Mesendoderm (in vitro differentiated cells): ENCODE measurements at regions not wholly inside any gene's neighbourhood (a gene's known extent, or its start where the extent isn't known, plus 50 kb on each side); places are given as distances from the start of the nearest gene placed in this dataset.

Experiments
- DNase-seq: peaks from one replicate; pipeline ENCODE4 v3.0.0; 2013
- H2AK5ac ChIP-seq: 2 replicates; pipeline ENCODE4 v1.6.1; 2013; ENCODE audit warnings: low read length, inconsistent platforms
- H2BK120ac ChIP-seq: 2 replicates; pipeline ENCODE4 v1.6.1; 2013; ENCODE audit warnings: low read depth, mild to moderate bottlenecking, low read length, moderate library complexity, mixed read lengths
- H2BK15ac ChIP-seq: replicated peaks from 2 replicates; pipeline ENCODE4 v1.6.1; 2013; ENCODE audit warnings: low read depth, mild to moderate bottlenecking, moderate library complexity
- H2BK5ac ChIP-seq: 2 replicates; pipeline ENCODE4 v1.6.1; 2013; ENCODE audit warnings: low read length, inconsistent platforms
- H3K18ac ChIP-seq: 2 replicates; pipeline ENCODE4 v1.6.1; 2013; ENCODE audit warnings: mild to moderate bottlenecking, low read length, mixed read lengths
- H3K23ac ChIP-seq: one replicate; pipeline ENCODE4 v1.6.1; 2013; ENCODE audit warnings: low read length
- H3K27ac ChIP-seq: 2 replicates; pipeline ENCODE4 v1.5.1; 2013; ENCODE audit warnings: low read depth, mild to moderate bottlenecking, inconsistent platforms, low read length, moderate library complexity
- H3K27me3 ChIP-seq: 2 replicates; pipeline ENCODE4 v1.6.1; 2013; ENCODE audit warnings: low read length, control low read depth, mild to moderate bottlenecking, inconsistent platforms; ENCODE audit not compliant: insufficient read depth, poor library complexity
- H3K36me3 ChIP-seq: 2 replicates; pipeline ENCODE4 v1.6.1; 2013; ENCODE audit warnings: low read length, inconsistent platforms; ENCODE audit not compliant: control insufficient read depth, insufficient read depth
- H3K4ac ChIP-seq: one replicate; pipeline ENCODE4 v1.6.1; 2013; ENCODE audit warnings: low read depth, mild to moderate bottlenecking, low read length, moderate library complexity
- H3K4me1 ChIP-seq: 2 replicates; pipeline ENCODE4 v1.6.1; 2013; ENCODE audit warnings: low read depth, low read length, inconsistent platforms; ENCODE audit not compliant: control insufficient read depth
- H3K4me2 ChIP-seq: 2 replicates; pipeline ENCODE4 v1.6.1; 2013; ENCODE audit warnings: low read length
- H3K4me3 ChIP-seq: 2 replicates; pipeline ENCODE4 v1.5.1; 2013; ENCODE audit warnings: mild to moderate bottlenecking, low read length
- H3K56ac ChIP-seq: one replicate; pipeline ENCODE4 v1.6.1; 2013; ENCODE audit warnings: low read length
- H3K79me1 ChIP-seq: 2 replicates; pipeline ENCODE4 v1.6.1; 2013; ENCODE audit warnings: low read length, inconsistent platforms
- H3K79me2 ChIP-seq: 2 replicates; pipeline ENCODE4 v1.6.1; 2013; ENCODE audit warnings: mild to moderate bottlenecking, low read length; ENCODE audit not compliant: control insufficient read depth, insufficient read depth
- H3K9ac ChIP-seq: 2 replicates; pipeline ENCODE4 v1.6.1; 2013; ENCODE audit warnings: low read length, inconsistent platforms
- H4K5ac ChIP-seq: one replicate; pipeline ENCODE4 v1.6.1; 2013; ENCODE audit warnings: low read length
- H4K8ac ChIP-seq: one replicate; pipeline ENCODE4 v1.6.1; 2013; ENCODE audit warnings: low read depth, mild to moderate bottlenecking, control low read depth, low read length, moderate library complexity
- WGBS: extraction: QIAGEN DNeasy Blood & Tissue Kit; methylation state at CpG from one replicate; pipeline ENCODE4 v1.1.7; 2013; ENCODE audit warnings: low lambda C conversion rate, missing lambda C conversion rate; ENCODE audit not compliant: insufficient coverage; ENCODE audit errors: extremely low coverage; 5-methylcytosine and 5-hydroxymethylcytosine counted together

GRCh38 chr2:122156176-122156890 is 400.9 kb downstream of the TSN start:
- no peak overlapping the region for H2BK15ac ChIP-seq
- no peaks in the 10 kb centered on the region for H3K4me1 ChIP-seq
- no peaks in the 10 kb centered on the region for H3K27me3 ChIP-seq
- no peak overlapping the region for H3K9ac ChIP-seq
- H3K79me1 ChIP-seq = no peaks in the 10 kb centered on the region
- H3K27ac ChIP-seq = no peak overlapping the region
- no peak for DNase-seq
- H2BK5ac ChIP-seq = no peak overlapping the region
- H3K23ac ChIP-seq = no peak overlapping the region
- H4K5ac ChIP-seq = no peak overlapping the region
- no peak overlapping the region for H2BK120ac ChIP-seq
- no peak overlapping the region for H4K8ac ChIP-seq
- H3K4me3 ChIP-seq = no peak overlapping the region
- no peak overlapping the region for H2AK5ac ChIP-seq
- WGBS = no CpG with 5 or more reads among the region's 6 CpGs
- no peaks in the 10 kb centered on the region for H3K36me3 ChIP-seq
- no peak overlapping the region for H3K56ac ChIP-seq
- no peaks in the 10 kb centered on the region for H3K79me2 ChIP-seq
- no peak overlapping the region for H3K4me2 ChIP-seq
- no peak overlapping the region for H3K18ac ChIP-seq
- no peak overlapping the region for H3K4ac ChIP-seq

- Histone ChIP-seq H2BK5ac (no peak overlapping the region), H4K5ac (no peak overlapping the region), H3K79me2 (no peaks in the 10 kb centered on the region), H3K9ac (no peak overlapping the region), H4K8ac (no peak overlapping the region), H2BK120ac (no peak overlapping the region), H3K27me3 (no peaks in the 10 kb centered on the region), H3K4me2 (no peak overlapping the region), H3K18ac (no peak overlapping the region), H3K79me1 (no peaks in the 10 kb centered on the region), H3K27ac (no peak overlapping the region), H3K36me3 (no peaks in the 10 kb centered on the region), H3K4me1 (no peaks in the 10 kb centered on the region), H2BK15ac (no peak overlapping the region), H2AK5ac (no peak overlapping the region), H3K56ac (no peak overlapping the region), H3K4ac (no peak overlapping the region), H3K23ac (no peak overlapping the region), H3K4me3 (no peak overlapping the region)
- WGBS = no CpG with 5 or more reads among the region's 10 CpGs
- DNase-seq = no peak
These were observed 401.7 kb downstream of the TSN start for GRCh38 chr2:122157158-122157557.

- no peak overlapping the region for H3K23ac ChIP-seq
- no peak overlapping the region for H4K8ac ChIP-seq
- no peak overlapping the region for H2BK120ac ChIP-seq
- no peaks in the 10 kb centered on the region for H3K36me3 ChIP-seq
- H3K4me3 ChIP-seq = no peak overlapping the region
- no peak overlapping the region for H3K4ac ChIP-seq
- no peak overlapping the region for H3K4me2 ChIP-seq
- H3K79me2 ChIP-seq = no peaks in the 10 kb centered on the region
- H3K56ac ChIP-seq = no peak overlapping the region
- no peak overlapping the region for H3K27ac ChIP-seq
- H3K4me1 ChIP-seq = no peaks in the 10 kb centered on the region
- H2AK5ac ChIP-seq = no peak overlapping the region
- no CpG with 5 or more reads among the region's 1 CpG for WGBS
- no peak overlapping the region for H3K18ac ChIP-seq
- H3K9ac ChIP-seq = no peak overlapping the region
- no peaks in the 10 kb centered on the region for H3K27me3 ChIP-seq
- DNase-seq = no peak
- H3K79me1 ChIP-seq = no peaks in the 10 kb centered on the region
- H4K5ac ChIP-seq = no peak overlapping the region
- no peak overlapping the region for H2BK15ac ChIP-seq
- no peak overlapping the region for H2BK5ac ChIP-seq
These were observed 408.2 kb downstream of the TSN start for GRCh38 chr2:122163617-122164016.

- no peak overlapping the region for H3K4me3 ChIP-seq
- no peaks in the 10 kb centered on the region for H3K79me1 ChIP-seq
- H4K8ac ChIP-seq = no peak overlapping the region
- H2BK120ac ChIP-seq = no peak overlapping the region
- H3K4me2 ChIP-seq = no peak overlapping the region
- no peaks in the 10 kb centered on the region for H3K36me3 ChIP-seq
- H3K27me3 ChIP-seq = no peaks in the 10 kb centered on the region
- no peak for DNase-seq
- no CpG with 5 or more reads among the region's 8 CpGs for WGBS
- no peak overlapping the region for H3K56ac ChIP-seq
- H3K23ac ChIP-seq = no peak overlapping the region
- no peak overlapping the region for H3K18ac ChIP-seq
- H3K4me1 ChIP-seq = no peaks in the 10 kb centered on the region
- H3K79me2 ChIP-seq = no peaks in the 10 kb centered on the region
- no peak overlapping the region for H2BK5ac ChIP-seq
- no peak overlapping the region for H4K5ac ChIP-seq
- no peak overlapping the region for H3K9ac ChIP-seq
- H3K4ac ChIP-seq = no peak overlapping the region
- no peak overlapping the region for H3K27ac ChIP-seq
- no peak overlapping the region for H2BK15ac ChIP-seq
- no peak overlapping the region for H2AK5ac ChIP-seq
These were observed 409.5 kb downstream of the TSN start for GRCh38 chr2:122164964-122165363.

GRCh38 chr2:122166820-122167219 is 411.4 kb downstream of the TSN start:
- H3K4me3 ChIP-seq = no peak overlapping the region
- no peak overlapping the region for H3K56ac ChIP-seq
- no peaks in the 10 kb centered on the region for H3K27me3 ChIP-seq
- no peak overlapping the region for H3K18ac ChIP-seq
- H3K4me2 ChIP-seq = no peak overlapping the region
- DNase-seq = no peak
- no peak overlapping the region for H4K8ac ChIP-seq
- H4K5ac ChIP-seq = no peak overlapping the region
- H3K4me1 ChIP-seq = no peaks in the 10 kb centered on the region
- no peak overlapping the region for H2BK120ac ChIP-seq
- no peak overlapping the region for H3K9ac ChIP-seq
- no peak overlapping the region for H3K4ac ChIP-seq
- no peak overlapping the region for H2AK5ac ChIP-seq
- no peak overlapping the region for H3K23ac ChIP-seq
- no peaks in the 10 kb centered on the region for H3K36me3 ChIP-seq
- WGBS = no CpG with 5 or more reads among the region's 5 CpGs
- H3K79me2 ChIP-seq = no peaks in the 10 kb centered on the region
- H2BK15ac ChIP-seq = no peak overlapping the region
- H2BK5ac ChIP-seq = no peak overlapping the region
- no peak overlapping the region for H3K27ac ChIP-seq
- H3K79me1 ChIP-seq = no peaks in the 10 kb centered on the region

- Histone ChIP-seq H2AK5ac (no peak overlapping the region), H3K4ac (no peak overlapping the region)
These were observed 412.1 kb downstream of the TSN start for GRCh38 chr2:122167515-122167914.

More at GRCh38 chr2:122167515-122167914, 412.1 kb downstream of the TSN start:
- H4K5ac ChIP-seq = no peak overlapping the region
- H3K4me2 ChIP-seq = no peak overlapping the region
- no peak overlapping the region for H3K23ac ChIP-seq
- H2BK120ac ChIP-seq = no peak overlapping the region
- no peaks in the 10 kb centered on the region for H3K27me3 ChIP-seq
- no peak overlapping the region for H3K18ac ChIP-seq
- H2BK15ac ChIP-seq = no peak overlapping the region
- H3K79me1 ChIP-seq = no peaks in the 10 kb centered on the region
- no peaks in the 10 kb centered on the region for H3K4me1 ChIP-seq
- H3K27ac ChIP-seq = no peak overlapping the region
- no peak overlapping the region for H2BK5ac ChIP-seq
- no peak overlapping the region for H3K9ac ChIP-seq
- no peak overlapping the region for H3K56ac ChIP-seq
- no peak overlapping the region for H4K8ac ChIP-seq
- H3K79me2 ChIP-seq = no peaks in the 10 kb centered on the region
- H3K4me3 ChIP-seq = no peak overlapping the region
- no CpG with 5 or more reads among the region's 8 CpGs for WGBS
- no peaks in the 10 kb centered on the region for H3K36me3 ChIP-seq
- no peak for DNase-seq
